Activated CD4-positive, alpha-beta memory T cell treated with anti-CD3 and anti-CD28 coated beads for 36 hours (primary cell): ENCODE measurements at regions not wholly inside any gene's neighbourhood (a gene's known extent, or its start where the extent isn't known, plus 50 kb on each side); places are given as distances from the start of the nearest gene placed in this dataset.

Experiments
- CTCF ChIA-PET: fragments of 350-600 bp; sonication (Branson Sonifier 250); formaldehyde crosslinking; loops from one replicate; lab custom pipeline; 2021; ENCODE audit warnings: antibody characterized with exemption, inconsistent platforms; lab: Charles Lee
- POLR2A ChIA-PET: fragments of 350-600 bp; sonication (Branson Sonifier 250); formaldehyde crosslinking; loops from one replicate; lab custom pipeline; 2021; ENCODE audit warnings: antibody characterized with exemption; lab: Charles Lee
- DNase-seq: peaks from one replicate; pipeline ENCODE4 v3.0.0-alpha.2; 2020
- H3K27ac Mint-ChIP-seq: one replicate; pipeline ENCODE4 v1.8.0; 2021; ENCODE audit warnings: mixed read lengths
- H3K27me3 Mint-ChIP-seq: one replicate; pipeline ENCODE4 v1.8.0; 2021; ENCODE audit warnings: mixed read lengths
- H3K36me3 Mint-ChIP-seq: one replicate; pipeline ENCODE4 v1.8.0; 2021; ENCODE audit warnings: mixed read lengths
- H3K4me1 Mint-ChIP-seq: one replicate; pipeline ENCODE4 v1.8.0; 2021; ENCODE audit warnings: low read depth, mixed read lengths
- H3K4me3 Mint-ChIP-seq: one replicate; pipeline ENCODE4 v1.8.0; 2021; ENCODE audit warnings: mild to moderate bottlenecking, mixed read lengths
- H3K9me3 Mint-ChIP-seq: one replicate; pipeline ENCODE4 v1.8.0; 2021; ENCODE audit warnings: mixed read lengths
- intact Hi-C: fragments of 100-400 bp; cut with micrococcal nuclease; formaldehyde crosslinking; loops from one replicate; pipeline ENCODE4 v1.15.1; 2023

- DNase-seq: no peak
- peaks cover 2% of the 10 kb centered on the region for H3K9me3 Mint-ChIP-seq
- no peak overlapping the region for H3K27ac Mint-ChIP-seq
- H3K4me3 Mint-ChIP-seq: no peak overlapping the region
- H3K27me3 Mint-ChIP-seq: peaks cover 7% of the 10 kb centered on the region
- CTCF ChIA-PET: interaction anchor here (0.6 kb wide), 1 partner anchor 107 kb away, joined by 3 read pairs; no protein-coding TSS in a partner anchor
- no peaks in the 10 kb centered on the region for H3K36me3 Mint-ChIP-seq
- intact Hi-C loops: no loop called here
- H3K4me1 Mint-ChIP-seq: no peaks in the 10 kb centered on the region
- POLR2A ChIA-PET: interaction anchor here (0.5 kb wide), 1 partner anchor 718 kb away, joined by 4 read pairs; no protein-coding TSS in a partner anchor
These were observed 184.8 kb upstream of the C1orf174 start for GRCh38 chr1:4084896-4085295.

GRCh38 chr1:4085546-4085945 is 185.5 kb upstream of the C1orf174 start:
- no peak overlapping the region for H3K27ac Mint-ChIP-seq
- no peaks in the 10 kb centered on the region for H3K4me1 Mint-ChIP-seq
- CTCF ChIA-PET: no interaction called here

GRCh38 chr1:4086085-4086850 is 186.2 kb upstream of the C1orf174 start:
- H3K27me3 Mint-ChIP-seq: peaks cover 7% of the 10 kb centered on the region
- H3K27ac Mint-ChIP-seq: no peak overlapping the region
- peaks cover 3% of the 10 kb centered on the region for H3K9me3 Mint-ChIP-seq
- no peaks in the 10 kb centered on the region for H3K4me1 Mint-ChIP-seq
- POLR2A ChIA-PET: no interaction called here
- CTCF ChIA-PET: no interaction called here
- no peak for DNase-seq
- intact Hi-C loops: no loop called here
- H3K4me3 Mint-ChIP-seq: no peak overlapping the region
- no peaks in the 10 kb centered on the region for H3K36me3 Mint-ChIP-seq

More at GRCh38 chr1:4085546-4085945, 185.5 kb upstream of the C1orf174 start:
- POLR2A ChIA-PET: no interaction called here
- DNase-seq: no peak
- Mint-ChIP-seq H3K4me3 (no peak overlapping the region), H3K36me3 (no peaks in the 10 kb centered on the region), H3K27me3 (peaks cover 7% of the 10 kb centered on the region), H3K9me3 (peaks cover 2% of the 10 kb centered on the region)
- intact Hi-C loops: no loop called here

- intact Hi-C loops: no loop called here
- no peaks in the 10 kb centered on the region for H3K36me3 Mint-ChIP-seq
- ChIA-PET POLR2A (no interaction called here), CTCF (no interaction called here)
- H3K9me3 Mint-ChIP-seq: peaks cover 7% of the 10 kb centered on the region
- no peaks in the 10 kb centered on the region for H3K4me1 Mint-ChIP-seq
- no peak overlapping the region for H3K27ac Mint-ChIP-seq
- H3K27me3 Mint-ChIP-seq: peaks cover 7% of the 10 kb centered on the region
- no peak overlapping the region for H3K4me3 Mint-ChIP-seq
- DNase-seq: no peak
These were observed 186.8 kb upstream of the C1orf174 start for GRCh38 chr1:4086921-4087320.

- H3K9me3 Mint-ChIP-seq: peaks cover 9% of the 10 kb centered on the region
- peak; percentile 23 for DNase-seq
- no peaks in the 10 kb centered on the region for H3K4me1 Mint-ChIP-seq
- ChIA-PET CTCF (no interaction called here), POLR2A (no interaction called here)
- H3K27ac Mint-ChIP-seq: no peak overlapping the region
- intact Hi-C loops: no loop called here
- H3K4me3 Mint-ChIP-seq: no peak overlapping the region
- peaks cover 7% of the 10 kb centered on the region for H3K27me3 Mint-ChIP-seq
- H3K36me3 Mint-ChIP-seq: no peaks in the 10 kb centered on the region
These were observed 187.7 kb upstream of the C1orf174 start for GRCh38 chr1:4087530-4088420.

- no peak for DNase-seq
- ChIA-PET POLR2A (no interaction called here), CTCF (no interaction called here)
- peaks cover 11% of the 10 kb centered on the region for H3K9me3 Mint-ChIP-seq
- H3K27me3 Mint-ChIP-seq: peaks cover 7% of the 10 kb centered on the region
- no peak overlapping the region for H3K4me3 Mint-ChIP-seq
- intact Hi-C loops: no loop called here
- no peaks in the 10 kb centered on the region for H3K4me1 Mint-ChIP-seq
- H3K27ac Mint-ChIP-seq: no peak overlapping the region
- H3K36me3 Mint-ChIP-seq: no peaks in the 10 kb centered on the region
These were observed 188.6 kb upstream of the C1orf174 start for GRCh38 chr1:4088676-4089075.

- no peaks in the 10 kb centered on the region for H3K36me3 Mint-ChIP-seq
- no peak overlapping the region for H3K27ac Mint-ChIP-seq
- no peak for DNase-seq
- CTCF ChIA-PET: no interaction called here
- POLR2A ChIA-PET: no interaction called here
- H3K27me3 Mint-ChIP-seq: peaks cover 7% of the 10 kb centered on the region
- intact Hi-C loops: no loop called here
- H3K4me1 Mint-ChIP-seq: no peaks in the 10 kb centered on the region
- peaks cover 11% of the 10 kb centered on the region for H3K9me3 Mint-ChIP-seq
- no peak overlapping the region for H3K4me3 Mint-ChIP-seq
These were observed 189.5 kb upstream of the C1orf174 start for GRCh38 chr1:4089421-4090175.

- H3K27ac Mint-ChIP-seq: no peak overlapping the region
- H3K4me1 Mint-ChIP-seq: no peaks in the 10 kb centered on the region
- peaks cover 11% of the 10 kb centered on the region for H3K9me3 Mint-ChIP-seq
- H3K27me3 Mint-ChIP-seq: peaks cover 5% of the 10 kb centered on the region
- H3K36me3 Mint-ChIP-seq: no peaks in the 10 kb centered on the region
- intact Hi-C loops: no loop called here
- POLR2A ChIA-PET: no interaction called here
- CTCF ChIA-PET: no interaction called here
- no peak for DNase-seq
- H3K4me3 Mint-ChIP-seq: no peak overlapping the region
These were observed 190.5 kb upstream of the C1orf174 start for GRCh38 chr1:4090556-4090955.

GRCh38 chr1:4090976-4091660 is 191.0 kb upstream of the C1orf174 start:
- Mint-ChIP-seq H3K27me3 (peaks cover 5% of the 10 kb centered on the region), H3K4me1 (no peaks in the 10 kb centered on the region), H3K9me3 (peaks cover 16% of the 10 kb centered on the region), H3K4me3 (no peak overlapping the region), H3K36me3 (no peaks in the 10 kb centered on the region), H3K27ac (no peak overlapping the region)
- DNase-seq: no peak
- CTCF ChIA-PET: no interaction called here
- POLR2A ChIA-PET: no interaction called here
- intact Hi-C loops: no loop called here

GRCh38 chr1:4091996-4092395 is 191.9 kb upstream of the C1orf174 start:
- H3K4me1 Mint-ChIP-seq: no peaks in the 10 kb centered on the region
- H3K9me3 Mint-ChIP-seq: peaks cover 23% of the 10 kb centered on the region
- intact Hi-C loops: no loop called here
- peaks cover 5% of the 10 kb centered on the region for H3K27me3 Mint-ChIP-seq
- H3K4me3 Mint-ChIP-seq: no peak overlapping the region
- H3K27ac Mint-ChIP-seq: no peak overlapping the region
- ChIA-PET CTCF (no interaction called here), POLR2A (no interaction called here)
- no peak for DNase-seq
- no peaks in the 10 kb centered on the region for H3K36me3 Mint-ChIP-seq

- no peaks in the 10 kb centered on the region for H3K36me3 Mint-ChIP-seq
- H3K27me3 Mint-ChIP-seq: peaks cover 3% of the 10 kb centered on the region
- H3K27ac Mint-ChIP-seq: no peak overlapping the region
- ChIA-PET POLR2A (no interaction called here), CTCF (no interaction called here)
- no peaks in the 10 kb centered on the region for H3K4me1 Mint-ChIP-seq
- no peak for DNase-seq
- intact Hi-C loops: no loop called here
- H3K4me3 Mint-ChIP-seq: no peak overlapping the region
- H3K9me3 Mint-ChIP-seq: peaks cover 24% of the 10 kb centered on the region
These were observed 193.9 kb upstream of the C1orf174 start for GRCh38 chr1:4093856-4094565.
